Gastrocnemius medialis (tissue), 4 donors: ENCODE measurements at regions not wholly inside any gene's neighbourhood (a gene's known extent, or its start where the extent isn't known, plus 50 kb on each side); places are given as distances from the start of the nearest gene placed in this dataset.

ENCODE experiments used
- ATAC-seq, 2 donors: fragments of 150-250 bp; one replicate each; pipeline ENCODE4 v1.9.1; 2016
- DNase-seq, 2 donors: peaks; one replicate each; pipeline ENCODE4 v3.0.0-alpha.2; 2019
- H3K27ac ChIP-seq, 4 donors: fragments of 200-600 bp; sonication (generic); 1 replicate in 1 of 4; 2 replicates in 3 of 4; pipeline ENCODE4 v1.5.1; 2016 to 2018; ENCODE audit warnings: mild to moderate bottlenecking in 2 of 4, moderate library complexity in 1 of 4
- H3K27me3 ChIP-seq, 3 donors: fragments of 200-600 bp; sonication (generic) in 2 of 3; 1 replicate in 1 of 3; 2 replicates in 2 of 3; pipeline versions ENCODE4 v1.5.1 to v1.6.0; 2016 to 2019; ENCODE audit warnings: mild to moderate bottlenecking in 1 of 3, moderate library complexity in 1 of 3
- H3K36me3 ChIP-seq, 2 donors: fragments of 200-600 bp; sonication (generic) in 1 of 2; one replicate each; pipeline ENCODE4 v1.5.1; 2017 to 2018
- H3K4me1 ChIP-seq, 2 donors: fragments of 200-600 bp; sonication (generic) in 1 of 2; one replicate each; pipeline ENCODE4 v1.5.1; 2016 to 2017; ENCODE audit warnings: mild to moderate bottlenecking in 2 of 2
- H3K4me3 ChIP-seq, 4 donors: fragments of 200-600 bp; sonication (generic) in 3 of 4; 1 replicate in 1 of 4; 2 replicates in 3 of 4; pipeline ENCODE4 v1.5.1; 2016 to 2019; ENCODE audit warnings: mild to moderate bottlenecking in 2 of 4
- H3K9me3 ChIP-seq, 3 donors: fragments of 200-600 bp; sonication (generic) in 2 of 3; 1 replicate in 1 of 3; 2 replicates in 2 of 3; pipeline ENCODE4 v1.5.1; 2016 to 2019
- CTCF ChIP-seq, 5 experiments: fragments of 450-650 bp in 3 of 5; fragments of 200-600 bp in 2 of 5; sonication (generic) in 2 of 5; IDR thresholded peaks in 4 of 5; conservative IDR thresholded peaks in 1 of 5; 1 replicate in 4 of 5; 2 replicates in 1 of 5; pipeline ENCODE4 v1.5.1; 2016 to 2019; ENCODE audit warnings: antibody characterized with exemption in 5 of 5, mild to moderate bottlenecking in 3 of 5, moderate library complexity in 3 of 5
- POLR2A ChIP-seq, 2 donors: fragments of 450-650 bp; IDR thresholded peaks; one replicate each; pipeline ENCODE4 v1.6.1; 2017; ENCODE audit warnings: antibody characterized with exemption in 2 of 2, mild to moderate bottlenecking in 2 of 2, moderate library complexity in 2 of 2
- in situ Hi-C, 4 donors: fragments of 200-750 bp; cut with MboI; loops; one replicate each; pipeline versions ENCODE4 v1.15.0 to v1.8.0; 2017; ENCODE audit warnings: low sequenced_read_pairs in 4 of 4
- intact Hi-C: fragments of 100-400 bp; cut with DNase I; formaldehyde crosslinking; loops from one replicate; pipeline ENCODE4 v1.15.1; 2023; ENCODE audit warnings: low total_unique reads

DNA sequence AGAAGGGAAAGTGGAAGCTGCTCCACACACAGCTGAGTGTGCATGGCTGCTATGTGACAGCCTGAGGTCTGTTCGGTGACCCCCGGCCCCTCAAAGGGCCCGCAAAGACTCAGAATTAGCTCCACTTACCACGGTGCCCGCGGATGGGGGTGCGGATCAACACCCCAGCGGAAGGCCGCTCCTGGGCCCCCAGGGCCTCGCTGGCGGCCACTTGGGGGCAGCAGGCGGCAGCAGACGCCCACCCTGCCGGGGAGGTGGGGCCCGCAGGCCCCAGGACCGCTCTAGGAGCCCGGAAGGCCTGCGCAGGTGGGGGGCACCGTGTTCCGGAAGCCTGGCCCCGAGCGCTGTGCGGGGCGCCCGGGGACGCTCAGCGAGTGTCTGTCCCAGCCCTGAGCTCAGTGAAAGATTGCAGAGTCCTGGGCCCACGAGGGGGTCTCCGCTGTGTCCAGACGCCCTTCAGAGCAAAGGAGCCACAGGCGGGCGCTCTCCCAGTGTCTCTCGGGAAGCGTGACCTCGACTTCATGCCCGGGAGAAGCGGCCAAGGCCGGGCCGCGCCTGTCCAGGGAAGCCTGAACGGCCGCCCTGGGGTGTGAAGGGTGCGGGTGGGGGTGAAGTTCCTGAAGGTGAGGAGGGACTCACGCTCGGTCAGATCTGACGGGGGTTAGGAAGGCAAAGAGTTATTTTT lies 118.7 kb downstream of the VAPA start:
- ATAC-seq (no peak), DNase-seq (no peak)
- no peaks in the 10 kb centered on the region for H3K4me1 ChIP-seq
- no peaks in the 10 kb centered on the region for H3K36me3 ChIP-seq
- H3K4me3 ChIP-seq, result peak overlapping the region in 2 of 4 donors; percentile 13 to 24
- peak in 1 of 5 experiments; percentile 18 for TF ChIP-seq CTCF (IDR thresholded peaks at IDR 0.05 in 4 of 5, conservative IDR thresholded peaks at IDR 0.05 in 1 of 5)
- TF ChIP-seq POLR2A (IDR thresholded peaks at IDR 0.05), result no peak
- no peaks in the 10 kb centered on the region for H3K27me3 ChIP-seq
- H3K9me3 ChIP-seq, result no peaks in the 10 kb centered on the region
- H3K27ac ChIP-seq, result no peak overlapping the region
- intact Hi-C loops (no loop called here), in situ Hi-C loops (no loop called here)

DNA sequence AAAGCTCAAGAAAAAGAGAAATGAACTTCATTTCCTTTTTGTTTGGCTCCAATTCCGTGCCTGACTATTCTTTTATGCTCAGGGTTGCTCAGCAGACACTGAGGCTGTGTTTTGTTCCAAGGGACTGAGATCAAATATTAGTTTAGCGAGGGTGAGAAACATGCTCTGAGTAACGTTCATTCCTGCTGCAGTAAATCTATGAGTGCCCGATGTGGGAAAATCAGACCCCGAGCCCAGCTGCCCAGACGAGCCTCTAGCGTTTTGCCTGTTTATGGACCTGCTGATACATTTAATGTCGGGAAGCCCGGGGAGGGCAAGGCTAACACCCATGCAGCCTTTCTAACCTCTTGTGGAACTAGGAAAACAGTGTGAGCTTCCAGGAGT lies 119.2 kb downstream of the VAPA start:
- Histone ChIP-seq H3K27ac (no peak overlapping the region), H3K9me3 (no peaks in the 10 kb centered on the region), H3K4me1 (no peaks in the 10 kb centered on the region), H3K36me3 (no peaks in the 10 kb centered on the region), H3K27me3 (no peaks in the 10 kb centered on the region), H3K4me3 (no peak overlapping the region)
- intact Hi-C loops, result no loop called here
- in situ Hi-C loops, result no loop called here
- ATAC-seq (no peak), DNase-seq (no peak)
- no peak for TF ChIP-seq POLR2A (IDR thresholded peaks at IDR 0.05)
- no peak for TF ChIP-seq CTCF (IDR thresholded peaks at IDR 0.05 in 4 of 5, conservative IDR thresholded peaks at IDR 0.05 in 1 of 5)

DNA sequence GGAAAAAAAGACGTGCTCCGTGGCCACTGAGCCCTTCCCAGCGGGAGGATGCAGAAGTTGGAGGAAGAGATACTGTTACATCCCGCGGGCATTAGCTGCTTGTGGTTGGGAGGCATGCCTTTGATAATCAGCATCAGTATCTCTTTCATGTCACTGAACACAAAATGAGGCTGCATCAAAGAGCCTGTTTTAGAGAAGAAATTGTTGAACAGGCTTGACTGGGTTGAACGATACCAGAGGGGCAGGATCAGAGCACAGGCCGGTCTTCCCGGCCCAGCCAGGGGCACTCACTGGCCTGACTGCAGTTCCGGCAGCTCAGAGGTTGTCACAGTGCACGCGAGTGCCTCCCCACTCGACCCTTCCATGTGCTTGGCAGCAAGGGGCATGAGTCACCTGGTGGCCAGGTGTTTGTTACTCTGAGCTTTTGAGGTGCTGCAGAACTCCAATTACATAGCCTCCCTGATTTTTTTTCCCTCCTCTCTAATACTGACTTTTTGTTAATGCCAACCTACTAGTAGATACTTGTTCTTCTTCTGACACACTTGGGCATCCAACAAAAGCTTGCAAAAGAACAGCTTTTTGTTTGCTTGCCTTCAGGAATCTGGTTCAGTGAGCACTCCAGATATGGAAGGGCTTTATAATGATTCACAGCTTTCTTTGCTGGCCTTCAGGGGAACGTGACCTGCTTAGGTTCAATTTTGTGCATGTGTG lies 121.6 kb downstream of the VAPA start:
- TF ChIP-seq POLR2A (IDR thresholded peaks at IDR 0.05), result no peak
- TF ChIP-seq CTCF (IDR thresholded peaks at IDR 0.05 in 4 of 5, conservative IDR thresholded peaks at IDR 0.05 in 1 of 5), result no peak
- H3K27ac ChIP-seq, result no peak overlapping the region
- in situ Hi-C loops (no loop called here), intact Hi-C loops (no loop called here)
- H3K36me3 ChIP-seq, result no peaks in the 10 kb centered on the region
- no peaks in the 10 kb centered on the region for H3K27me3 ChIP-seq
- no peak overlapping the region for H3K4me3 ChIP-seq
- no peak for ATAC-seq
- H3K9me3 ChIP-seq, result no peaks in the 10 kb centered on the region
- H3K4me1 ChIP-seq, result no peaks in the 10 kb centered on the region
- no peak for DNase-seq

DNA sequence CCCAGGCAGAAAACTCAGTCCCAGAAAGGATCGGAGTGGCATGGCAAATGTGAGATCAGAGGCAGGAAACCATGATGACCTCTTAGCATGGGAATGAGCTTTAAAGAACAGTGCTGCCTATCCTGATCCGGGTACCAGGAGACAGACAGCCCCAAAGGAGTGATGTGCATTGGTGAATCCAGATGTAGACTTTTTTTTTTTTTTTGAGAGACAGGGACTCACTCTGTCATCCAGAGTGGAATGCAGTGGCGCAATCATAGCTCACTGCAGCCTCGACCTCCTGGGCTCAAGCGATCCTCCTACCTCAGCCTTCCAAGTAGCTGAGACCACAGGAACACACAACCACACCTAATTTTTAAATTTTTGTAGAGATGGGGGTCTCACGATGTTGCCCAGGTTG lies 122.7 kb downstream of the VAPA start:
- Histone ChIP-seq H3K36me3 (no peaks in the 10 kb centered on the region), H3K9me3 (no peaks in the 10 kb centered on the region), H3K4me3 (no peak overlapping the region), H3K27me3 (no peaks in the 10 kb centered on the region), H3K4me1 (no peaks in the 10 kb centered on the region), H3K27ac (no peak overlapping the region)
- no peak for ATAC-seq
- no peak for DNase-seq
- TF ChIP-seq POLR2A (IDR thresholded peaks at IDR 0.05) (no peak), CTCF (IDR thresholded peaks at IDR 0.05 in 4 of 5, conservative IDR thresholded peaks at IDR 0.05 in 1 of 5) (no peak)
- in situ Hi-C loops (no loop called here), intact Hi-C loops (no loop called here)
